NB4 (cell line): ENCODE measurements at regions not wholly inside any gene's neighbourhood (a gene's known extent, or its start where the extent isn't known, plus 50 kb on each side); places are given as distances from the start of the nearest gene placed in this dataset.

ENCODE experiments used
- CTCF ChIP-seq: IDR thresholded peaks from one replicate; pipeline ENCODE4 v1.5.1; 2012; ENCODE audit warnings: low read depth, low read length
- MYC ChIP-seq: IDR thresholded peaks from 2 replicates; pipeline ENCODE4 v1.6.1; 2011; ENCODE audit warnings: low read depth, low read length
- POLR2A ChIP-seq: IDR thresholded peaks from 2 replicates; pipeline ENCODE4 v1.6.1; 2011; ENCODE audit warnings: mild to moderate bottlenecking; ENCODE audit not compliant: insufficient read length; ENCODE audit errors: extremely low read depth

GRCh38 chr1:208510192-208510952 is 266.2 kb upstream of the PLXNA2 start:
- TF ChIP-seq CTCF (no peak), POLR2A (no peak), MYC (no peak)
